ENCODE measurements at regions not wholly inside any gene's neighbourhood (a gene's known extent, or its start where the extent isn't known, plus 50 kb on each side); places are given as distances from the start of the nearest gene placed in this dataset.

- no peak for DNase-seq (ENCODE audit: low read depth)
Measured at GRCh38 chr12:111011999-111012600, 91.7 kb upstream of the MYL2 start.

DNA sequence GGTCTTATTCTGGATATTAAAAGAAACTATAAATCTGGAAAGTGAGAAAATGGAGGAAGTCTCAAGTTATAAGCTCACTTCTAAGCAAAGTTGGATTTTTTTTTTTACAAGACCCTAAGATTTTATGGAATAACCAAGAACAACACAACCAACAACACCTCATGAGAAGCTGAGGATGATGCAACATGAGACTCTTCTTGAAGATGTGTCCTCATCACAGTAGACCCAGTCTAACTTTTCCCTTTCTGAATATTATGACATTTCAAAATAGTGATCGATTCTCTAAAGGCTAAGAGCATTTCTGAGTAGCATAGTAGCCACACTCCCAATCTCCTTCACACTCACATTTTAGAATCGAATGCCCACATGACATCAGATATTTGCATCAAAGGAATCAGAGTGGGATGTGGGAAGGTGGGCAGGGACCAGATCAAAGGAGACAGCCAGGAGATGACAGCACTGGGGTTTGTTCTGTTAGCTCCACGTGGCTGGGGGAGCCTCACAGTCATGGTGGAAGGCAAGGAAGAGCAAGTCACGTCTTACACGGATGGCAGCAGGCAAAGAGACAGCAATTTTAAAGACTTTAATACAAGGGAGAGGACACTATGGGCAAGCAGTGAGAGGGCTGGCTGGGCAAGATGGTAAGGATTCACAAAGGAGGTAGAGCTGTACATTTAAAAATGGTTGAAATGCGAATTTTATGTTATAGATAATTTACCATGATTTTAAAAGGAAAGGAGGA, 90.7 kb upstream of the MYL2 start:
- no peak for DNase-seq (ENCODE audit: low read depth)

DNA sequence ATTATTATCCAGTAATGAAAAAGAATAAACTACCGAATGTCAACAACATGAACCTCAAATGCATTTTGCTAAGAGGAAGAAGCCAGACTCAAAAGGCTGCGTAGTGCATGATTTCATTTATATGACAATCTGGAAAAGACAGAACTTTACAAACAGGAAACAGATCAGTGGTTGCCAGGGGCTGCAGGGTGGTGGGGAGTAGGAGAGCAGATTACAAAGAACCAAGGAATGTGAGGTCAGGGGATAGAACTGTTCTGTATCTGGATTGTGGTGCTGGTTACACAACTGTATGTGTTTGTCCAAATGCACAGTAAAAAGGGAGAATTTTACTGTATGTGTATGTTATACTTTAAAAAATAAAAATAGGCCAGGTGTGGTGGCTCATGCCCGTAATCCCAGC, 89.7 kb upstream of the MYL2 start:
- DNase-seq (ENCODE audit: low read depth) = no peak

GRCh38 chr12:111006621-111007020, 86.2 kb upstream of the MYL2 start:
- DNase-seq (ENCODE audit: low read depth) = no peak

DNA sequence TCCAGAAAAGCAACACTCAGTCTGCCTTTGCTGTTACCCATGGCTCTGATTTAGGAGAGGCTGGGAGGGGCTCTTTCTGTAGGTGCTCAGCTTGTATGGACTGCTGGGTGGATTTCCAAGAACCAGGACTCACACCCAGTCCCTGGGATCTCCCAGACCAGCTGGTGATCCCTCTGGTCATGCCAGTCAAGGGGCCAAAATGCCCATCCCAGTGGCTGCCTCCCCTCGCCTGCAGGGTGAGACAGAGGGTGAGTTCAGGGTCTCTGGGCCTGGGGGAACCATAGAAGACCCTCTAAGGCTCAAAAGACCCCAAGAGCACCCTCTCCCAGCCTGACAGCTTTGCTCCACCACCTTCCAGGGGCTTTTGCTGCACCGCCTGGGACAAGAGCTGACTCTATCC, 78.6 kb upstream of the MYL2 start:
- no peak for DNase-seq (ENCODE audit: low read depth)

DNA sequence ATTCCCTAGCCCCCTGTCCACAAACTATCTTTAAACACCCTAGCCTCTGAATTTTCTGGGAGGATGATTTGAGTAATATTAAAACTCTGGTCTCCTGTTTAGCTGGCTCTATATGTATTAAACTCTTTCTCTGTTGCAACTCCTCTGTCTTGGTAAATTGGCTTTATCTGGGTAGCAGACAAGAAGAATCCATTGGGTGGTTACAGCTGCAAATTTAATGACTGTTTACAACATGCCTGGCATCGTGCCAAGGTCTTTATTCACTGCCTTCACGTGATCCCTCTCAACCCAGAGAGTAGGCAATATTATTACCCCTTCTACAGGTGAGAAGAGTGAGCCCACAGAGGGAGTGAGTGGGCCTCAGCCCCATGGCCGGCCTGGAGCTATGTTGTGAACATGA, 77.8 kb upstream of the MYL2 start:
- no peak for DNase-seq (ENCODE audit: low read depth)

DNA sequence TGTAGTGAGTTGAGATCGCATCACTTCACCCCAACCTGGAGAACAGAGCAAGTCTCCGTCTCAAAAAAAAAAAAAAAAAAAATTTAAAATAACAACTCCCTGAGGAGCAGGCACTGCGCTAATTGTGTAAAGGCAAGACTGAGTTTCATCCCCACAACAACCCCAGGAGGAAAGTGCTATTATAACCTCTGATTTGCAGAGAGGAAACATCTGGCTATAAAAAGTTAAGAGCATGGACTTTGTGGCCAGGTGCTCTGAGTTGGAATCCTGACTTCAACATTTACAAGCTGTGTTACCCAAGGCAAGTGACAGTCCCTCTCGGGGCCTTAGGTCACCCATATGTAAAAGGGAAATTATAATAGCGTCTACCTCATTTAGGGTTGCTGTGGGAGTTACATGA, 76.0 kb upstream of the MYL2 start:
- no peak for DNase-seq (ENCODE audit: low read depth)

GRCh38 chr12:110995615-110996014, 75.2 kb upstream of the MYL2 start:
- DNase-seq (ENCODE audit: low read depth) = no peak

DNA sequence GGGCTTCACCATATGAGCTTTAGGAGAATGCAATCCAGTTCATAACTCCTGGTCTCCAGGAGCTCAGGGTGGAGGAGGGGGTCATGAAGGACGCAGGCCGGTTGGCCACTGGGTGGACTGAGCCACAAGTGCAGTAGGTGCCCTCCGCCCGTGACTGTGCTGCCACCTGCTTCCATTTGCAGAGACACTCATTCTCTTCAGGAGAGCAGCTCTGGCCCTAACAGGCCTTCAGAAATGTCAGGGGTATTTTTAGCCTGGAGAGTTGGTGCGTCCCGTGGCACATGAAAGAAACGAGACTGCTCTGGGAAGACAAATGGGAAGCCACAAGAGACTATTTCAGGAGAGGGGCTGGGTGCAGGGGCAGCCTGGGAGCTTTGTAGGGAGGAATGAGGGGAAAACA, 74.6 kb upstream of the MYL2 start:
- no peak for DNase-seq (ENCODE audit: low read depth)

DNA sequence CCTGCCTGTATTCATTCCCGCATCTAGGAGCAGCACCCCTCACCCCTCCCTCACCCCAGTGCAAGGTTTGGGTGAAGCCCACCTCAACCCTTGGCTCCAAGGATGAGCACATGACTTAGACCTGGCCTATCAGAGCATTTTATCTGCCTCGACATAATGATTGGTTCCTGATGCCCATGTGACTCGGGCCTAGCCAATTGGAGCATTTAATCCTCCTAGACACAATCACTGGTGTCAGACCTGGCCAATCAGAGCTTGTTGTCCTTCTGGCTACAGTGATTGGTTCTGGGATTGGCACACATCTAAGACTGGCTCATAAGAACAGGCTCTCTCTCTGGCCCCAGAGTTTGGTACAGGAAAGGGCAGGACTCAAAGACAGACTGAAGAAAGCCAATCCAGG, 73.1 kb upstream of the MYL2 start:
- no peak for DNase-seq (ENCODE audit: low read depth)

GRCh38 chr12:110992909-110993308, 72.5 kb upstream of the MYL2 start:
- no peak for DNase-seq (ENCODE audit: low read depth)

GRCh38 chr12:110983811-110984210, 63.4 kb upstream of the MYL2 start:
- no peak for DNase-seq (ENCODE audit: low read depth)

- DNase-seq (ENCODE audit: low read depth) = no peak
Measured at GRCh38 chr12:110972866-110973265, 52.5 kb upstream of the MYL2 start.

DNA sequence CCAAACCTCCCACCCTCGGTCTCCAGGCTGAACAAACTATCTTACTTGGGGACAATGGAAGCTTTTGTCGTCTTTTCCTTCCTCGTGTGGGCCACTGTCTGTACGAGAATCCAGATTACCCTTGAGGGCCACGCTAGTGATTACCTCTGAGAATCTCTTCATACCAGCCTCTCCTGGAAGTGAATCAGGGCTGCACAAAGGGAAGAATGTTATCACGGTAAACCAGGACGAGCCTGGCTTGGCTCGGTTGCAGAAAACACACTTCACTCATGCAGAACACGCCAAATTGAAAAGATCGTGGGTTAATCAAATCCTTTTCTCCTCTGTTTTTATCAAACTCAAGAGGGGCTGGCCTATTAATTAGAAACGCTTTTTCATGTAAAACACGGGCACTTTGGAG, 51.6 kb upstream of the MYL2 start:
- no peak for DNase-seq (ENCODE audit: low read depth)

- no peak for DNase-seq (ENCODE audit: low read depth)
Measured at GRCh38 chr12:110971189-110971920, 51.0 kb upstream of the MYL2 start.
